Stimulated activated CD4-positive, alpha-beta T cell treated with anti-CD3 and anti-CD28 coated beads, Interleukin-15, amount 100 ng/mL, for 24 hours (primary cell): ENCODE measurements at regions not wholly inside any gene's neighbourhood (a gene's known extent, or its start where the extent isn't known, plus 50 kb on each side); places are given as distances from the start of the nearest gene placed in this dataset.
"Not testable (repeated sequence)": the region's sequence is repeated elsewhere in the genome, so short reads cannot be mapped to it uniquely, and the experiment has no call there.

Experiments
- DNase-seq: peaks from one replicate; pipeline ENCODE4 v3.0.0-alpha.2; 2020

DNA sequence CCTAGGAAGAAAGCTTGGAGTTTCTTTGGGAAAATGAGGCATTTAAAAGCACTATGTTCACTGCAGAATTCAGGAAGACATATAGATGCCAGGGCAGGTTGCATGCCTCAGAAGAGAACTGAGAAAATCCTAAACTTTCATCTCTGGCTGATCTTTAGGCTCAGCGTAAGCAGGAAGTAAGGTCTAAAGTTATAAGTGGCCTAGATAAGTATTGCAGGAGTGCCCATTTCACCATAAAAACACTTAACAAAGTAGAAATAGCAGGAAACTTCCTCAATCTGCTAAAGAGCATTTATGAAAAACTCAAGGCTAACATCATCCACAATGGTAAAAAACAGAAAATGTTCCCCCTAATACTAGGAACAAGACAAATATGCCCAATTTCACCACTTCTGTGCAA, 320.3 kb downstream of the BMP2 start:
- DNase-seq = no peak

DNA sequence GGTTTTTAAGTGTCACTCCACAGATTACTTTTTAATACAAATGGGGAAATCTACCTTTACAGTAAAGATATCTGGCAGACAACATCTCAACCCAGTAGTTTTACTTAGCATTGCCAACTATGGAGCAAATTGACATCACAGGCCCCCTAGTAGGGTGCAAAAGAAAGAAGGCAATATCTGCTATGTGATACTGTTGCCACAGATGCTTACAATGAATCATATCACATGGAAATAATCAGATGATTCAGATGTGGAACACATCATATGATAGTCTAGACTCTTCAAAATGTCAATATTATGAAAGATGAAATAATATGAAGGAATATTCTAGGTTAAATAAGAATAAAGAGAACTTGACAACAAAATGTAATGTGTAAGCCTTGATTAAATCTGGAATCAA, 322.5 kb downstream of the BMP2 start:
- no peak for DNase-seq

DNA sequence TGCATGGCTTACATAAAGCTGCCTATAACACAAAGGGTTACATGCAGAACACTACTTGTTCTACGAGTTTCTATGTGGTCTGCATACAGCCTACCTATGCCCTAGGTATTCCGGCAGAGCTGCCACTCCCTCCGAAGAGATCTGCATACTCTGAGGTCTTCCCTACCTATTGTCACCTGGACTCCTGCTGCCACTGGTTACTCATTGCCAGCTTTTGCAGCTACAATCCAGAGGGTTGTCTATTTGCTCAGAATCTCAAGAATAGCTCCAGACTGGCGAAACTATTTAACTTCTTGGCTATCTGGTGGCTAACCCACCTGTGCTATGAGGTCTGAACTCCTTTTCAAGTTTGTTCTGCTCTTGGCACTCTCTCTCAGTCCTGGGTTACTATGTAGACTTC, 323.3 kb downstream of the BMP2 start:
- no peak for DNase-seq

DNA sequence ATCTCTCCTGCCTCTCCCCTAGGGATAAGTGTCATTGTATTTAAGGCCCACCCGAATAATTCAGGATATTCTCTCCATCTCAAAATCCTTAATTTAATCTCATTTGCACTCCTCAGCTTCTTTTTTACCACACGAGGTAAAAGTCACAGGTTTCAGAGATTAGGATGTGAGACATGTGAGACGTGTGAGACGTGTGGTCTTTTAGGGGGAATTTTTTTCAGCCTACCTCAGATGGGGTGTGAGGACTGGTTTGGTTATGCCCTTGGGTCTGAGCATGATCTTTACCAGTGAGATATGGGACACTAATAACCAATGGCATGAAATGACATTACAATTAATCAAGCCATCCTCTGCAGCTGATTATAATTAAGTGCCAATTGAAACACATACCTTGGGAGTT, 324.2 kb downstream of the BMP2 start:
- no peak for DNase-seq

DNA sequence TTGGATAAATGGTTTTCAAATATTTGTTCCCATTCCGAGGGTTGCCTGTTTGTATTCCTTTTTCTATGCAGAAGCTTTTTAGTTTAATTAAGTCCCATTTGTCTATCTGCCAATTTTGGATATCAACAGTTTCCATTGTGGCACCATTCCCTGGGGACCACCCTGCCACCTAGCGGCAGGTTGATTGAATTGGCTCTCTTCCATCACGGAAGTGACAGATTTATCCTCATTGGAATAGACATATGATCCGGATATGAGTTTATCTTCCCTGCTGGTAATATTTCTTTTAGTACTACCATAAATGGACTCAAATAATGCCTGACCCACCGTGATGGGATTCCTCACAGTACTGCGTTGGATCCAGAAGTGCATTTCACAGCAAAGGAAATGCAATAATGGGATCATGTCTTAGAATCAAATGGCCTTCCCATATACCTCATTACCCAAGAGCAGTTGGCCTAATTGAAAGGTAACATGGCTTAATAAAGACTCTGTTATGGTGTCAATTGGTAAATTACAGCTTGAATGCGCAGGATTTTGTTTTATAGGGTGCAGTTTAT, 327.0 kb downstream of the BMP2 start:
- DNase-seq = peak; percentile 20

DNA sequence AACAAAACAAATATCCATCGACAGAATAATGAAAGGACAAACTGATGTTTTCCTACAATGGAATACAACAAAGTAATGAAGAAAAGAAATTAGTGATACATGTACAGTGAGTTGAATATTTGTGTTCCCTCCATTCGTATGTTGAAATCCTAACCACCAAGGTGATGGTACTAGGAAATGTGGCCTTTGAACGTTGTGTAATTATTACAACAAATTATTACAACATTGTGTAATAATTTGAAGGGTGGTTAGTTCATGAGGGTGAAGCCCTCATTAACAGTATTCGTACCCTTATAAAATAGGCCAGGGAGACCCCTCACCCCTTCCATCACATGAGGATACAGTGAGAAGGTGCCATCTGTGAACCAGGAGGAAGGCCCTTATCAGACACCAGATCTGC, 339.4 kb downstream of the BMP2 start:
- no peak for DNase-seq

DNA sequence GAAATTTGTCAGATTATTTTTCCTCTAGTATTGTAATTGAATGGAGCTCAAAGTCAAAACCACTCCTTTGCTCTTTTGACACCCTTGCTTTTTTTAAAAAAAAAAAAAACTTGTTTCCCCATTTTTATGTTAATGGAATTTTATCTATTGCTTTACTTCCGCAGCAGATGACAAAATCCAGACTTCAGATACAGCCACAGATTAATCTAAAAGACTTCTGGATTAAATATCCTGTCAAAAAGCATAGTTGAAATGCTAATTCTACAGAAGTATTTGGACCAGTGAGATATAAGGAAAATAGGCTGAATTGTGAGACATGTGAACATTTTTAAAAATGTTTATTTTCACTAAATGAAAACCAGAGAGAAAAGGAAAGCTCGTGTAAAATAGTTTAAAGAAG, 341.4 kb downstream of the BMP2 start:
- no peak for DNase-seq

DNA sequence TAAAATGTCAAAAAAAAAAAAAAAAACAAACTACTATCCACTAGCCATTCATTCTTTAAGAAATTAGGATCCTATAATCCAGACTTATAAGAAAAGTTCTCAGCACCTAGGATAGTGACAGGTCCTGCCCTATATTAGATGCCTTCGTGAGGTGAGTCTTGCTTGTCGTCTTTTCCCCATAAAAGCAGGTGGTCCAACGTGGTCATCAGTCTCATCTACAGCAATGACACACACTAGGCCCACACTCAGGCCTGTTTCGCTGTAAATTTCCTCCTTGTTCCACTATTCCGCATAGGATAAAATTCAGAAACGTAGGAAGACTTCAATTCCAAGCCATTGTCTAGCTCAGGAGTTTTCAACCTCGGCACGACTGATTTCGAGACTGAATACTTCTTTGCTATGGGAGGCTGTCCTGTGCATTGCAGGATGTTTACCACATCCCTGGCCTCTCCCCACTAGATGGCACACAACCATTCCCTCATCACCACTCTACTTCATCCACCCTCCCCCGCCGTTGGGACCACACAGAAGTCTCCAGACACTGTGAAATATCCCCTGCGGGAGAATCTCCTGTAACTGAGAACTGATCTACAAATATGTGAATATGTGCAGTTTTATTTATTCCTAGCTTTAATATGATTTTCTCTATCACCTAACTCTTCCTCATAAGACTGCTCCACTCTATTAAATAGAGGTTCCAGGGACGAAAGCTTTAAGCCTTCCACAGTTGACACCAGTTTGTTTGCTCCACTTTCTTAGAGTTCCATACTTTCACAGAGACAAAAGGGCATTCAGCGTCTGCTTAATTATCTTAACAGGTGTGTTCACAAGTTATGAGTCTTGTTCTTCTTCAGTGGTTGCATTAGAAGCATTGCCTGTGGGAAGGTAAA, 346.3 kb downstream of the BMP2 start:
- DNase-seq = no peak

DNA sequence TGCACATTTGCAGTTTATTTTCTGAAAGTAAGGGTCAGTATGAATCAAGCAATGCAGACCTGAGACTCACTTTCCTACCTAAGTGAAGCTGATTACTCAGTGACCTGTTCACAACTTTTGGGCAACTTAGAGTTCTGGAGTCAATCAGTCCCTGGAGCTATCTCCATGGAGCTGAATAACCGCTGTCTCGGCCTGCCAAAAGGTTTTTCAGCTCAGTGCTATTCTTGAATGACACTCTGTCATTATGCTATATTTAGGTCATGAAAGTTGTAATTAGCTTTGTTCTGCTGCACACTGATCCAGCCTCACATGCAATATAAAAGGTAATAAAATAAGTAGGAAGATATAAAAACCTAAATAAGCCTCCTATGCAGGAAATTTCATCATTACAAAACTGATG, 356.0 kb downstream of the BMP2 start:
- DNase-seq = no peak

DNA sequence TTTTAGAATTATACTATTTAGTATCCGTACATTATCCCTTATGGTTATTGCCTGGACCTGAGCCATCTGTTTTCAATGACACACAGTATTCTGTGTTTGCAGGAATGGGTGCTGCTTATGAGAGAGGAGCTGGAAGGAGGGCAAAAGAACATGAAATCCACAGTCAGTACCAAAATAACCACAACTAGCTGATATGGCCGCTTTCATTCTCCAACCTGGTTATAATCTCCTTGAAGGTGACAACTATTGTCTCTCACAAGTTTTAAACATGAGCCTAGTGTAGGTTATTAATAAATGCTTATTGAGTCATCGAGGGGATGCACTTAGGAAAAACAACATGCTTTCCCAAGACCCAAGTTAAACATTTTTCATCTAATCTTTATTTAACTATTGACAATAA, 356.6 kb downstream of the BMP2 start:
- no peak for DNase-seq

DNA sequence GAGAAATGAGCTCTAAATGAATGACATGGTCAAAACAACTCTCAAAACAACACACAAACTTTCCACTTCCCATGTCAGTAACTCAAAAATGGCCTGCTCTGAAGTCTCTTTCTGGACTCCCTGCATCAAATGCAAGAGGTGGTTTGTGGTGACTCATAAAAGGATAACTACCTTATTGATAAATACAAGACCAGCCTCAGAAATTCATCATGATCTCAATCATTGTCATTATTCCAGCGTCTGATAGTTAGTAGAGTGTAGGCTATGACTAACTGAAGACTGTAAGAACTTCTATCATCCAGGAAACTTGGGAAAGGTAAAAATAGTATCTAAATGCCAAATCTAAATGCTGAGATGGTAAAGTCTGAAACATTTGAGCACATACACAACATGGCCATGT, 369.4 kb downstream of the BMP2 start:
- no peak for DNase-seq

DNA sequence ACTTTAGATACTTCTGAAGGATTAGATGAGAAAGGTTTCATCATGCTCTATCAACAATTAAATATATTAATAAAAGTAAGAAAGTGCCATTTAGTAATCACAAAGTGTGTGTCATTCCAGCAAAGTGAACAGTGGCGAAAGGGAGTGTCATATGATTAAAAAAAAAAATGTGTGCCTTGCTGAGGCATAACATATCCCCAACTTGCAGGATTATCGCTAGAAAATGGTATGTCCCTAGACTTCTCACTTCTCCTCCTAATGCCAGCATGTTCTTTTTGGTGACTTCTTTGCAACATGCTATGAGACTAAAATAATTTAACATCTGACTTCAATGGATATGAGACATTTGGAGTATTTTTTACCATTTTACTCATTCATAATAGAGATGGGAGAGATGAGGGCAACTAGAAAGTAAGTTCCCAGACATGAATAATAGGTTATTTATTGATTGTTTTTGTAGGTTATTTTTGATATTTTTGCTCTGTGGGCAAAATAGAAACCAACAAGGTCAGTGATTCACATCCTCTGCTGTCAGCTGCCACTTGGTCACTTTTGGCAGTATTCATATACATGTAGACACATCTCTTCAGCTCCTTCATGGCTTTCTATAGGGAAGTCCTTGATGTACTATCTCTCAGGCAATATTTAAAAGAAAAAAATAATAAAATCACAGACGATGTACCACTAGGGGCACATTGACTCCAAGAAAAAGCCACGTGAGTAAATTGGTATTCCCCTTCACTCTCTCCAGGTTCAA, 370.1 kb downstream of the BMP2 start:
- DNase-seq = no peak

DNA sequence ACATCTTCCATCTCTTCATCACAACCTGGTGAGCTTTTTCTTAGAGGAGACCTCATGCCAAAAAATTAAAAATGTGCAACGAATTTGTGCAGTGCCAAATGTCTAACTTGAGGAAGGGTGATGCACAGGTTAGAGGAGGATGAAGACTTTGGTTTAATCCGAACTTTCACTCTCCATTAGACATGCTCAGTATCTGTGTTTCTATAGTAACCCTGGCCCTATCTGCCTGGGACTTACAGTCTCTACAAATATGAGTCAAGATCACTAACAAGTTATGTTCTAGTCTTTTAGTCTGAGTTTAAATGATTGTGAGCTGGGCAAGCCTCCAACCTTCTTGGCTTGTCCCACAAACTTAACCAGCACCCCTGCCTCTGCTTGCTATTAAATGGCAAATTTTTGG, 377.0 kb downstream of the BMP2 start:
- no peak for DNase-seq

DNA sequence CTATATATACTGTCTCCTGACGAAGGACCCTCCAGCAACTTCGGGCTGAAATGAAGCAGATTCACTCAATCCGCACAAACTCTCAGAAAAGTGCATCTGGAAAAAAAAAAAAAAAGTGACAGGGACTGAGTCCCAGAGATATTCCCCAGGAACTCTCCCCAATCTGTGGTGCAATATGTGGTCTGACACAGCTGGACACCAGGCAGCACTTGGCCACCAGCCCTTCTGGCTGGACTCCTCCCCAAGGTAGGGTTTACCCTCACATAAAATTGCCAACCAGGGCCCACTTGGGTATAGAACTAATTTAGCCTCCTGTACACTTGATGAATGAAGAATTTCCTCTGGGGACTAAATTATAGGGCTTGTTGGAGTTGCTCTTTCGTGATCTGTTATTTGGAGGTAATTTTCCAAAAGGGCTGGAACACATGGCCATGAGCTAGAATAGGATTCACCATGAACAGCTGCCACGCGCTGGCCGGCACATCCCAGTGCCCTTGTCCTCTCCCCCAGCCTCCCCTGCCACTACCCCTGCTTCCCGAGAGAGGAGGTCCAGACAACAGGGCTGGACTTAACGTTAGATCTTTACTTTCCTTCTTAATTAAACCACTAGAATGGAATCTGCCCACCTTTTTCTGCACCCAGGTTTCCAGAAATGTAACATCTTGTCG, 379.2 kb downstream of the BMP2 start:
- no peak for DNase-seq

DNA sequence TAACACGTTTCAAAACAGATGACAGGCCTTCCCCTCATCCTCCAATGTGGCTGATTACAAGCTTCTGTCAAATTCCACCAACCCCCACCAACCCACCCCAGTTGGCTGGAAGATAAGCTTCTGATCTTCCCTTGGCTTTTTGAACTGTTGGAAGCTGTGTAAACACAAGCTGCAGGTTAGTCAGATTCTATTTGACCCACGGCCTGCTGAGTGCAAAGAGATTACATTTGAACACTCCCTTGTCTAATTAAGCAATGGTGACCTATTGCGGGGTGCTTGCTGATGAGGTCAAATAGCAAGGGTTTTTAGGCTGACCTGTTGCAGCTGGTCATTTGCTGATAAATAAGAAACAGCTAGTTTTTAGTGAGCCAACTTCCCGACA, 379.7 kb downstream of the BMP2 start:
- no peak for DNase-seq

DNA sequence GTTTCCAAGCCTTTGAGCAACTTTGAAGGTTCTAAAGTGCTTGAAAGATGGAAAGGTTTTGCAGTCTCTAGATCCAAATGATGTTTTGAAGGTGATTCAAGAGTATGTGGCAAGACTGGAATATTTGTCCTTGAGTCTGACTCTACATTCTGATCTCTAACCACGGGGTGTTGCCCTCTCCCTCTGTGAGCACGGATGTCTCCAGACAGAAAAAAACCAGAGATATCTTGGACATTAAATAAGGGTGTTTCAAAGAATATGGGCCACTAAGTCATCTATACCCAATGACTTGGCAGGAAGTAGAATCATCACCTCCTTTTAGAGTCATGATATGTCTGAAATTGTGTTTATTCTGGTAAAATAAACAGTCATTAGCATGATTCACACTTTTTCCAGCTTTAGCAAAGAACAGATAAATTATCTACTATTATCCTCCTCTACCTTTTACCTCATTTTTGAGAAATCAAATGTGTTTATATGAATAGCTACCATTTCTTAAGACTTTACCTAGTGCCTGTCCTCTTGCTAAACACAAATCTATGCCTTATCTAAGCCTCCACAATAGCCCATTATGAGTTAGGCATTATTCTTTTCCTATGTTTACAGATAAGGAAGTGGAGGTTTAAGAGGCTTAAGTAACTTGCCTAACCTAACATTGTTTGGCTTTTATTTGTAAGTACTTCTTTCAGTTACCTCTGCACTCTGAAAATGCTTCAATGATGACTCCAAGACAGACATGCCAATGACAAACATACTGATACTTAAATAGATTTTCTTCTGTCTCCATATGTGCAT, 384.4 kb downstream of the BMP2 start:
- DNase-seq = no peak

DNA sequence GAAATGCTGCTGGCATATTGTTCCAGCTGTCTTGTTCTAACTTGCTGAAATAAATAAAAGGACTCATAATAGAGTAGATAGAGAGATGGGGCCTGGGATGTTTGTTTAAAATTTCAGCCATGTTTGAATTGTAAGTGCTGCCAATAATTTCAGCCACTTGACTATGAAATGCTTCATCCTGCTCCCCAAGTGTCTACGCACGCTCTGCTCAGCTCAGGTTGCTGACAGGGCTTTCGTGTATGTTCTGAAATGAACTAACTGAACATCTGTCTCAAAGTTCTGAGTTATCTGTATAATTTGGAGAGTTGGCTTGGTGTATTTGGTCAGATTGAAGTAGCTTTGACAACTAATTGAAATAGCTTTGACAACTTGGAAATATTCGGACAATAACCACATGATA, 387.8 kb downstream of the BMP2 start:
- no peak for DNase-seq

DNA sequence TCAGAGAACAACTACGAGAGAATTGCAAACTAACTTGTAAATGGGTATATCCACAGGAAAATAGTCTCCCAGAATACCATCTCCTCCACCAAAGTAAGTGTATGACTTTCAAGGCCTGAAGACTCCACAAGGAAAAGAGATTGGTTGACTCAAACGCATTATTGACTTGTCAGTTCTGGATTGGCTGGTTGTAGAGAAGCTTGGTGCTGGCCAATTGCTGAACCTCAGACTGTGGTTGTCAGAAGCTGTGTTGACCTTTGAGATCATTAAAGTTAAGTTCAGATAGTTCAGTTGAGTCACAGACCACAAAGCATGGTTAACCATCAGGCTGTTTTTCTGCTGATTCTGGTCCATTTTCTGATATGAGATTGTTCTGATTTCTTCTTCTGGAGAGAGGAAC, 388.3 kb downstream of the BMP2 start:
- DNase-seq = no peak

DNA sequence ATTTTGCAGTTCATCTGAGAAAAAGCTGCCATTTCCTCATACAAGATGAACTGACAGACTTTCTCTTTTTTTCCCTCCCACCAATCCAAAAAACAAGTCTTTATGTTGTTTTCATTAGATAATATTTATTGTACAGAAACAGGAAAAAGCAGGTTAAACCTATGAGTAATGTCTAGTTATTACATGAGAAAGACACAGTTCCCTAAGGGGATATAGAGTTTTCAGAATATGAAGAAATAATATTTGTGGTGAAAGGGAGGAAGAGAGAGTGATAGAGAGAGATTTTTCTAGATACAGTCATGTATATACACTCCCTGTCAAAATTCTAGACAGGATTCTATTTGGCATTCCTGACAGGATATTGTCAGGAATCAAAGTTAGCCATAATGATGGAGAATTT, 392.4 kb downstream of the BMP2 start:
- DNase-seq = no peak

DNA sequence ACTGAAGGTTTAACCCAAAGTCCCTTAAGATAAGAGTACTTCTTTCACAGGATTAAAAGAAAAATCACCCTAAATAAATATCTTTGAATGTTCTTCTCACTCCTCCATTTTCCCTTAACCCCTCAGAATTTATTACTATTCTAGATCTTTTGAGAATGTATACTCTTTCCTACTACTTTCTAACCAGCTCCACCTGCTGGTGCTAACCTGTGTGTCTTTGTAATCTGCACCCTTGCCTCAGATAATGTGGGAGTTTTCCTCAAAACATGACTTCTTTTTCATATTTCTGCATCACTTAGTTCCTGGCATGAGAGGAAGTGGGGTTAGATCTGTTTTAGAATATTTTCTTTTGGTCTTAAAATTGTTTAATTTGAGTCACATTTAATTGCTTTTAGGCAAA, 394.2 kb downstream of the BMP2 start:
- no peak for DNase-seq

DNA sequence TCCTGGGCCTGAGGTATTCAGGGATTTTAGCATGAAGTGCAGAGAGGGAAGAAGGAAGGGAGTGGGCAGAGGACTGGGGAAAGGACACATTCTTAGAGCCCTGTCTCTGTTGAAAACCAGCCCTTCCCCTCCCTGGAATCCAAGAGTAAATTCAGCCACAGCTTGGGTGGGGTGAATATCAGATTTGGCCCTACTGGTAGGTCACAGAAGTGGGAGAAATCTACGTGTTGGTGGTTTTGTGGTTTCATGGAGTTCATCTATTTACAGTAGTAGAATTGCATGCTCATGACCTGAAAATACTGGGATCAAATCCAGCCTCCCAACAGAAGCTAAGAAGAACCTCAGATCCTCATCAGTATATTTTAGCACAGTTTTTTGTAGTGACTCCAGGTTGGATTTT, 404.4 kb downstream of the BMP2 start:
- no peak for DNase-seq

DNA sequence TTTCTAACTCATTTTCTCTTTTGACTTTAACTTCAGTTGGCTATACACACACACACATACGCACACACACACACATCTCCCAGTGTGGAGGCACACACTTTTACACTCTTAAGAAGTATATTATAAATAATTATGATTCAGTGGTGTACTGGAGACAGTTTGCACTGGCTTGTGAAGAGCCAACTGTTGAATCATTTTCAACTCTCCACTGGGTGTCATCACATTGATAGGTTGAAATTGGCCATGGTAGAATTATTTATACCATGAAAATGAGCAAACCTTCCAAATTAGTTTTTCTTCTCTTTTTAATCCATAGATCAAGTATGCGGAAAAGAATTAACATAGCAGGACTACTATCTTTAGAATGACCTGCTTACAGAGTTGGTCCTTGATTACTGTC, 407.1 kb downstream of the BMP2 start:
- DNase-seq = no peak

DNA sequence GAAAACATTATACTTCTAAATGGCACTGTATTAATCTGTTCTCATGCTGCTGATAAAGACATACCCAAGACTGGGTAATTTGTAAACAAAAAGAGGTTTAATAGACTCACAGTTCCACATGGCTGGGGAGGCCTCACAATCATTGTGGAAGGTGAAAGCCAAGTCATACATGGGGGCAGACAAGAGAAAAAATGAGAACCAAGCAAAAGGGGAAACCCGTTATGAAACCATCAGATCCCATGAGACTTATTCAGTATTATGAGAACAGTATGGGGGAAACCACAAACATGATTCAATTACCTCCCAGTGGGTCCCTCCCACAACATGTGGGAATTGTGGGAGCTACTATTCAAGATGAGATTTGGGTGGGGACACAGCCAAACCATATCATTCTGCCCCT, 408.3 kb downstream of the BMP2 start:
- not testable (repeated sequence) for DNase-seq
